ENCODE measurements at regions not wholly inside any gene's neighbourhood (a gene's known extent, or its start where the extent isn't known, plus 50 kb on each side); places are given as distances from the start of the nearest gene placed in this dataset.

GRCh38 chr21:15533618-15534017 is 196.2 kb upstream of the USP25 start:
- POLR2A ChIA-PET = no interaction called here
- Histone ChIP-seq H3K9ac (ENCODE audit: insufficient read depth in 1 of 2, low read depth in 2 of 2, low read length in 2 of 2) (no peak overlapping the region), H3K9me3 (replicated peaks; ENCODE audit: control insufficient read depth, insufficient read depth, low read depth, low read length) (no peaks in the 10 kb centered on the region), H3K27me3 (ENCODE audit: control insufficient read depth in 2 of 2, insufficient read depth in 2 of 2, low read length in 2 of 2) (no peaks in the 10 kb centered on the region), H2AFZ (ENCODE audit: low read depth, low read length) (no peak overlapping the region), H3K36me3 (ENCODE audit: control insufficient read depth, insufficient read depth, low read length) (no peaks in the 10 kb centered on the region), H3K4me2 (ENCODE audit: insufficient read depth, low read length) (no peak overlapping the region), H3K27ac (ENCODE audit: extremely low read depth, low read depth, low read length) (no peak overlapping the region), H3K4me3 (no peak overlapping the region), H3K9me1 (ENCODE audit: control insufficient read depth, insufficient read depth, low read length) (no peaks in the 10 kb centered on the region), H3K79me2 (ENCODE audit: control insufficient read depth, insufficient read depth, low read length) (no peaks in the 10 kb centered on the region), H4K20me1 (replicated peaks; ENCODE audit: control insufficient read depth, insufficient read depth, low read length) (no peaks in the 10 kb centered on the region), H3K4me1 (replicated peaks in 1 of 2; ENCODE audit: control insufficient read depth in 2 of 2, insufficient read depth in 2 of 2, low read length in 2 of 2) (no peaks in the 10 kb centered on the region)
- BruUV-seq (replicated peaks) = no TSS peak
- CTCF ChIA-PET (ENCODE audit: low intra/inter-chr PET ratio) = no interaction called here
- in situ Hi-C loops (cut with MboI) = no loop called here
- no peak for TF ChIP-seq FOXA1 (IDR thresholded peaks at IDR 0.05; ENCODE audit: borderline replicate concordance)
- no peak for TF ChIP-seq NFE2L1 (tag; IDR thresholded peaks at IDR 0.05; ENCODE audit: borderline replicate concordance, low read depth)
- TF ChIP-seq, protein P1, sequence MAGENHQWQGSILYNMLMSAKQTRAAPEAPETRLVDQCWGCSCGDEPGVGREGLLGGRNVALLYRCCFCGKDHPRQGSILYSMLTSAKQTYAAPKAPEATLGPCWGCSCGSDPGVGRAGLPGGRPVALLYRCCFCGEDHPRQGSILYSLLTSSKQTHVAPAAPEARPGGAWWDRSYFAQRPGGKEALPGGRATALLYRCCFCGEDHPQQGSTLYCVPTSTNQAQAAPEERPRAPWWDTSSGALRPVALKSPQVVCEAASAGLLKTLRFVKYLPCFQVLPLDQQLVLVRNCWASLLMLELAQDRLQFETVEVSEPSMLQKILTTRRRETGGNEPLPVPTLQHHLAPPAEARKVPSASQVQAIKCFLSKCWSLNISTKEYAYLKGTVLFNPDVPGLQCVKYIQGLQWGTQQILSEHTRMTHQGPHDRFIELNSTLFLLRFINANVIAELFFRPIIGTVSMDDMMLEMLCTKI (IDR thresholded peaks at IDR 0.05; ENCODE audit: partially characterized antibody) = no peak
- TF ChIP-seq, protein P2, sequence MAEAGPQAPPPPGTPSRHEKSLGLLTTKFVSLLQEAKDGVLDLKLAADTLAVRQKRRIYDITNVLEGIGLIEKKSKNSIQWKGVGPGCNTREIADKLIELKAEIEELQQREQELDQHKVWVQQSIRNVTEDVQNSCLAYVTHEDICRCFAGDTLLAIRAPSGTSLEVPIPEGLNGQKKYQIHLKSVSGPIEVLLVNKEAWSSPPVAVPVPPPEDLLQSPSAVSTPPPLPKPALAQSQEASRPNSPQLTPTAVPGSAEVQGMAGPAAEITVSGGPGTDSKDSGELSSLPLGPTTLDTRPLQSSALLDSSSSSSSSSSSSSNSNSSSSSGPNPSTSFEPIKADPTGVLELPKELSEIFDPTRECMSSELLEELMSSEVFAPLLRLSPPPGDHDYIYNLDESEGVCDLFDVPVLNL (CRISPR knock-in tag; IDR thresholded peaks at IDR 0.05; ENCODE audit: low read depth) = no peak
- TF ChIP-seq, protein P3, sequence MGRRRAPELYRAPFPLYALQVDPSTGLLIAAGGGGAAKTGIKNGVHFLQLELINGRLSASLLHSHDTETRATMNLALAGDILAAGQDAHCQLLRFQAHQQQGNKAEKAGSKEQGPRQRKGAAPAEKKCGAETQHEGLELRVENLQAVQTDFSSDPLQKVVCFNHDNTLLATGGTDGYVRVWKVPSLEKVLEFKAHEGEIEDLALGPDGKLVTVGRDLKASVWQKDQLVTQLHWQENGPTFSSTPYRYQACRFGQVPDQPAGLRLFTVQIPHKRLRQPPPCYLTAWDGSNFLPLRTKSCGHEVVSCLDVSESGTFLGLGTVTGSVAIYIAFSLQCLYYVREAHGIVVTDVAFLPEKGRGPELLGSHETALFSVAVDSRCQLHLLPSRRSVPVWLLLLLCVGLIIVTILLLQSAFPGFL (CRISPR knock-in tag; IDR thresholded peaks at IDR 0.05) = no peak
- TF ChIP-seq NFATC3 (IDR thresholded peaks at IDR 0.05) = no peak
- TF ChIP-seq SAFB2 (IDR thresholded peaks at IDR 0.05; ENCODE audit: borderline replicate concordance, low read depth, low read length, severe bottlenecking) = no peak
- no peak for TF ChIP-seq ZNF224 (CRISPR knock-in tag; IDR thresholded peaks at IDR 0.05)
- TF ChIP-seq ETV1 (tag; conservative IDR thresholded peaks at IDR 0.05; ENCODE audit: low read depth) = no peak
- TF ChIP-seq NCOA1 (IDR thresholded peaks at IDR 0.05; ENCODE audit: low read depth) = no peak
- no peak for TF ChIP-seq ELK3 (CRISPR knock-in tag; IDR thresholded peaks at IDR 0.05)
- TF ChIP-seq, protein P4, sequence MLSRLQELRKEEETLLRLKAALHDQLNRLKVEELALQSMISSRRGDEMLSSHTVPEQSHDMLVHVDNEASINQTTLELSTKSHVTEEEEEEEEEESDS (CRISPR knock-in tag; IDR thresholded peaks at IDR 0.05) = no peak
- no peak for TF ChIP-seq NR4A1 (CRISPR knock-in tag; IDR thresholded peaks at IDR 0.05)
- no peak for TF ChIP-seq NR4A1 (tag; IDR thresholded peaks at IDR 0.05)
- TF ChIP-seq, protein P5, sequence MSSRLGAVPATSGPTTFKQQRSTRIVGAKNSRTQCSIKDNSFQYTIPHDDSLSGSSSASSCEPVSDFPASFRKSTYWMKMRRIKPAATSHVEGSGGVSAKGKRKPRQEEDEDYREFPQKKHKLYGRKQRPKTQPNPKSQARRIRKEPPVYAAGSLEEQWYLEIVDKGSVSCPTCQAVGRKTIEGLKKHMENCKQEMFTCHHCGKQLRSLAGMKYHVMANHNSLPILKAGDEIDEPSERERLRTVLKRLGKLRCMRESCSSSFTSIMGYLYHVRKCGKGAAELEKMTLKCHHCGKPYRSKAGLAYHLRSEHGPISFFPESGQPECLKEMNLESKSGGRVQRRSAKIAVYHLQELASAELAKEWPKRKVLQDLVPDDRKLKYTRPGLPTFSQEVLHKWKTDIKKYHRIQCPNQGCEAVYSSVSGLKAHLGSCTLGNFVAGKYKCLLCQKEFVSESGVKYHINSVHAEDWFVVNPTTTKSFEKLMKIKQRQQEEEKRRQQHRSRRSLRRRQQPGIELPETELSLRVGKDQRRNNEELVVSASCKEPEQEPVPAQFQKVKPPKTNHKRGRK (tag; IDR thresholded peaks at IDR 0.05) = no peak
- TF ChIP-seq ZBTB26 (CRISPR knock-in tag; IDR thresholded peaks at IDR 0.05) = no peak
- DNase-seq (ENCODE audit: extremely low read depth in 1 of 4, low spot score in 3 of 4) (no peak), FAIRE-seq (no peak), ATAC-seq (no peak)
- intact Hi-C loops (cut with micrococcal nuclease) = no loop called here
- 2% methylated on average over 4 of the region's 4 CpGs for WGBS (ENCODE audit: insufficient coverage, low coverage, missing lambda C conversion rate)
